WI38 (cell line): ENCODE measurements at regions not wholly inside any gene's neighbourhood (a gene's known extent, or its start where the extent isn't known, plus 50 kb on each side); places are given as distances from the start of the nearest gene placed in this dataset.

Source experiments
- H3K4me3 ChIP-seq: 2 replicates; pipeline ENCODE4 v1.5.1; 2011; ENCODE audit warnings: low read depth, mild to moderate bottlenecking, control low read depth, low read length
- CTCF ChIP-seq: IDR thresholded peaks from 2 replicates; pipeline ENCODE4 v1.5.1; 2012; ENCODE audit warnings: low read depth, mild to moderate bottlenecking, control low read depth, low read length

- H3K4me3 ChIP-seq, result no peak overlapping the region
- TF ChIP-seq CTCF, result no peak
Observed at GRCh38 chr1:177793900-177794299, 176.0 kb downstream of the SEC16B start.

GRCh38 chr1:177790566-177790965 is 179.3 kb downstream of the SEC16B start:
- no peak overlapping the region for H3K4me3 ChIP-seq
- no peak for TF ChIP-seq CTCF

GRCh38 chr1:177789956-177790355 is 179.9 kb downstream of the SEC16B start:
- TF ChIP-seq CTCF, result no peak
- H3K4me3 ChIP-seq, result no peak overlapping the region

GRCh38 chr1:177786176-177786745 is 183.6 kb downstream of the SEC16B start:
- TF ChIP-seq CTCF, result no peak
- H3K4me3 ChIP-seq, result no peak overlapping the region

- TF ChIP-seq CTCF, result no peak
- no peak overlapping the region for H3K4me3 ChIP-seq
Observed at GRCh38 chr1:177784936-177785335, 184.9 kb downstream of the SEC16B start.

- no peak for TF ChIP-seq CTCF
- H3K4me3 ChIP-seq, result no peak overlapping the region
Observed at GRCh38 chr1:177784409-177784808, 185.4 kb downstream of the SEC16B start.

- no peak for TF ChIP-seq CTCF
- H3K4me3 ChIP-seq, result no peak overlapping the region
Observed at GRCh38 chr1:177783051-177783450, 186.8 kb downstream of the SEC16B start.
